Liver (tissue), 8 donors: ENCODE measurements at regions not wholly inside any gene's neighbourhood (a gene's known extent, or its start where the extent isn't known, plus 50 kb on each side); places are given as distances from the start of the nearest gene placed in this dataset.

Source experiments
- DNase-seq: peaks from one replicate; pipeline ENCODE4 v3.0.0-alpha.2; 2017; ENCODE audit warnings: low spot score
- H3K27ac ChIP-seq, 2 donors: one replicate each; pipeline ENCODE4 v1.7.0; 2013; ENCODE audit warnings: inconsistent platforms in 2 of 2, low read length in 2 of 2, control low read depth in 1 of 2, low read depth in 1 of 2, mild to moderate bottlenecking in 1 of 2
- H3K27me3 ChIP-seq, 4 donors: one replicate each; pipeline versions ENCODE4 v1.6.1 to v1.7.0; 2013; ENCODE audit warnings: low read length in 3 of 4, inconsistent platforms in 1 of 4, mild to moderate bottlenecking in 1 of 4, moderate library complexity in 1 of 4; ENCODE audit not compliant: control insufficient read depth in 4 of 4, insufficient read depth in 4 of 4
- H3K36me3 ChIP-seq, 4 donors: one replicate each; pipeline versions ENCODE4 v1.6.1 to v1.7.0; 2013; ENCODE audit warnings: low read length in 3 of 4, mild to moderate bottlenecking in 3 of 4, low read depth in 1 of 4, moderate library complexity in 1 of 4; ENCODE audit not compliant: control insufficient read depth in 4 of 4, insufficient read depth in 3 of 4
- H3K4me1 ChIP-seq, 4 donors: one replicate each; pipeline versions ENCODE4 v1.6.1 to v1.7.0; 2013; ENCODE audit warnings: low read length in 3 of 4, mild to moderate bottlenecking in 3 of 4, moderate library complexity in 1 of 4; ENCODE audit not compliant: control insufficient read depth in 4 of 4, insufficient read depth in 4 of 4
- H3K4me3 ChIP-seq, 3 donors: one replicate each; pipeline versions ENCODE4 v1.6.1 to v1.7.0; 2013; ENCODE audit warnings: low read length in 3 of 3, control low read depth in 1 of 3, low read depth in 1 of 3, mild to moderate bottlenecking in 1 of 3
- H3K9ac ChIP-seq, 2 donors: one replicate each; pipeline ENCODE4 v1.7.0; 2013; ENCODE audit warnings: low read length in 2 of 2, mild to moderate bottlenecking in 2 of 2, moderate library complexity in 2 of 2, control low read depth in 1 of 2, low read depth in 1 of 2
- H3K9me3 ChIP-seq, 4 donors: one replicate each; pipeline versions ENCODE4 v1.6.1 to v1.7.0; 2013; ENCODE audit warnings: low read length in 3 of 4; ENCODE audit not compliant: control insufficient read depth in 4 of 4
- FOXA1 ChIP-seq: IDR thresholded peaks from 2 replicates; pipeline ENCODE4 v1.6.1; 2016; ENCODE audit warnings: antibody characterized with exemption
- FOXA2 ChIP-seq: IDR thresholded peaks from 2 replicates; pipeline ENCODE4 v1.6.1; 2016; ENCODE audit warnings: antibody characterized with exemption
- GABPA ChIP-seq, 2 donors: IDR thresholded peaks in 1 of 2; conservative IDR thresholded peaks in 1 of 2; 2 replicates each; pipeline ENCODE4 v1.6.1; 2016; ENCODE audit warnings: antibody characterized with exemption in 2 of 2, mild to moderate bottlenecking in 1 of 2, moderate library complexity in 1 of 2
- HNF4A ChIP-seq, 2 donors: conservative IDR thresholded peaks; 2 replicates each; pipeline ENCODE4 v1.6.1; 2016; ENCODE audit warnings: antibody characterized with exemption in 2 of 2, mild to moderate bottlenecking in 2 of 2
- HNF4G ChIP-seq: IDR thresholded peaks from 2 replicates; pipeline ENCODE4 v1.6.1; 2016; ENCODE audit warnings: antibody characterized with exemption
- JUND ChIP-seq, 2 donors: IDR thresholded peaks; 2 replicates each; pipeline ENCODE4 v1.6.1; 2016; ENCODE audit warnings: antibody characterized with exemption in 2 of 2
- NR2F2 ChIP-seq: IDR thresholded peaks from 2 replicates; pipeline ENCODE4 v1.6.1; 2016; ENCODE audit warnings: antibody characterized with exemption
- RAD21 ChIP-seq, 2 donors: IDR thresholded peaks; 2 replicates each; pipeline ENCODE4 v1.6.1; 2016; ENCODE audit warnings: antibody characterized with exemption in 2 of 2, mild to moderate bottlenecking in 2 of 2
- RXRA ChIP-seq, 2 donors: IDR thresholded peaks; 2 replicates each; pipeline ENCODE4 v1.6.1; 2017 to 2018; ENCODE audit warnings: antibody characterized with exemption in 2 of 2, mild to moderate bottlenecking in 1 of 2
- SP1 ChIP-seq: IDR thresholded peaks from 2 replicates; pipeline ENCODE4 v1.6.1; 2018; ENCODE audit warnings: antibody characterized with exemption, mild to moderate bottlenecking
- TAF1 ChIP-seq: conservative IDR thresholded peaks from 2 replicates; pipeline ENCODE4 v1.6.1; 2016; ENCODE audit warnings: antibody characterized with exemption, mild to moderate bottlenecking
- YY1 ChIP-seq: IDR thresholded peaks from 2 replicates; pipeline ENCODE4 v1.6.1; 2016; ENCODE audit warnings: antibody characterized with exemption, mild to moderate bottlenecking
- WGBS: extraction: QIAGEN DNeasy Blood & Tissue Kit; methylation state at CpG from one replicate; pipeline ENCODE4 v1.1.7; 2013; 5-methylcytosine and 5-hydroxymethylcytosine counted together
- TF ChIP-seq, protein P1 (sequence below): IDR thresholded peaks from 2 replicates; pipeline ENCODE4 v1.6.1; 2016; ENCODE audit warnings: antibody characterized with exemption
- TF ChIP-seq, protein P2 (sequence below): IDR thresholded peaks from 2 replicates; pipeline ENCODE4 v1.6.1; 2016; ENCODE audit warnings: antibody characterized with exemption
- TF ChIP-seq, protein P3 (sequence below): IDR thresholded peaks from 2 replicates; pipeline ENCODE4 v1.6.1; 2016; ENCODE audit warnings: antibody characterized with exemption, mild to moderate bottlenecking
- TF ChIP-seq, protein P4 (sequence below): fragments of 150-350 bp; IDR thresholded peaks from 2 replicates; pipeline ENCODE4 v1.5.1; 2017; ENCODE audit warnings: improper control_type of control experiment, low read depth, low read length; ENCODE audit not compliant: missing input control
- TF ChIP-seq, protein P5 (sequence below): IDR thresholded peaks from 2 replicates; pipeline ENCODE4 v1.6.1; 2016; ENCODE audit warnings: antibody characterized with exemption
- donor health status: healthy.
- donor health status: healthy.
- donor health status: healthy.
- donor health status: healthy.
- donor health status: healthy.

DNA sequence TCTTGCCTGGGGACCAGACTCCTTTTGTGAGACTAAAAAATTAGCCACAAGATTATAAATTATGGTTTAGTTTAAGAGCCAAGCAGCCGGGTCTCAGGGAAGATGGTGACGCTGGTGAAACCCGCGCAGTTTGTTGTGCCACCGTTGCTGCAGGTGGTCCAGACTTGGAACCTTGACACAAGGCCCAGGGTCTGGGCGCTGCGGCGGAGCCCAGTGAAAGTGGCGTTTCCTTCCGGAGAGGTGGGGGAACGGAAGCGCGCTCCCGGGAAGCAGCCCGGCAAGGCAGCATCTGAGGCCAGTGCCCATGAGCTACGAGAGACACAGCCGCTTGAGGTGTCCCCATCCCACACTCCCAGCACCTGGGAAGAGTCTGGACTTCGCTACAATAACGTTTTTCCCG is 131.6 kb downstream of the SKIDA1 start:
- Histone ChIP-seq H3K4me3 (no peak overlapping the region), H3K9ac (no peak overlapping the region), H3K36me3 (no peaks in the 10 kb centered on the region), H3K4me1 (no peaks in the 10 kb centered on the region), H3K27ac (no peak overlapping the region), H3K9me3 (peaks cover 0 to 6% (median 1%) of the 10 kb centered on the region in 4 donors), H3K27me3 (no peaks in the 10 kb centered on the region)
- 93% methylated on average over 20 of the region's 20 CpGs for WGBS
- DNase-seq: no peak
- TF ChIP-seq, protein P1, sequence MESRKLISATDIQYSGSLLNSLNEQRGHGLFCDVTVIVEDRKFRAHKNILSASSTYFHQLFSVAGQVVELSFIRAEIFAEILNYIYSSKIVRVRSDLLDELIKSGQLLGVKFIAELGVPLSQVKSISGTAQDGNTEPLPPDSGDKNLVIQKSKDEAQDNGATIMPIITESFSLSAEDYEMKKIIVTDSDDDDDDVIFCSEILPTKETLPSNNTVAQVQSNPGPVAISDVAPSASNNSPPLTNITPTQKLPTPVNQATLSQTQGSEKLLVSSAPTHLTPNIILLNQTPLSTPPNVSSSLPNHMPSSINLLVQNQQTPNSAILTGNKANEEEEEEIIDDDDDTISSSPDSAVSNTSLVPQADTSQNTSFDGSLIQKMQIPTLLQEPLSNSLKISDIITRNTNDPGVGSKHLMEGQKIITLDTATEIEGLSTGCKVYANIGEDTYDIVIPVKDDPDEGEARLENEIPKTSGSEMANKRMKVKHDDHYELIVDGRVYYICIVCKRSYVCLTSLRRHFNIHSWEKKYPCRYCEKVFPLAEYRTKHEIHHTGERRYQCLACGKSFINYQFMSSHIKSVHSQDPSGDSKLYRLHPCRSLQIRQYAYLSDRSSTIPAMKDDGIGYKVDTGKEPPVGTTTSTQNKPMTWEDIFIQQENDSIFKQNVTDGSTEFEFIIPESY: no peak
- TF ChIP-seq, protein P2, sequence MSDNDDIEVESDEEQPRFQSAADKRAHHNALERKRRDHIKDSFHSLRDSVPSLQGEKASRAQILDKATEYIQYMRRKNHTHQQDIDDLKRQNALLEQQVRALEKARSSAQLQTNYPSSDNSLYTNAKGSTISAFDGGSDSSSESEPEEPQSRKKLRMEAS: no peak
- TF ChIP-seq, protein P3, sequence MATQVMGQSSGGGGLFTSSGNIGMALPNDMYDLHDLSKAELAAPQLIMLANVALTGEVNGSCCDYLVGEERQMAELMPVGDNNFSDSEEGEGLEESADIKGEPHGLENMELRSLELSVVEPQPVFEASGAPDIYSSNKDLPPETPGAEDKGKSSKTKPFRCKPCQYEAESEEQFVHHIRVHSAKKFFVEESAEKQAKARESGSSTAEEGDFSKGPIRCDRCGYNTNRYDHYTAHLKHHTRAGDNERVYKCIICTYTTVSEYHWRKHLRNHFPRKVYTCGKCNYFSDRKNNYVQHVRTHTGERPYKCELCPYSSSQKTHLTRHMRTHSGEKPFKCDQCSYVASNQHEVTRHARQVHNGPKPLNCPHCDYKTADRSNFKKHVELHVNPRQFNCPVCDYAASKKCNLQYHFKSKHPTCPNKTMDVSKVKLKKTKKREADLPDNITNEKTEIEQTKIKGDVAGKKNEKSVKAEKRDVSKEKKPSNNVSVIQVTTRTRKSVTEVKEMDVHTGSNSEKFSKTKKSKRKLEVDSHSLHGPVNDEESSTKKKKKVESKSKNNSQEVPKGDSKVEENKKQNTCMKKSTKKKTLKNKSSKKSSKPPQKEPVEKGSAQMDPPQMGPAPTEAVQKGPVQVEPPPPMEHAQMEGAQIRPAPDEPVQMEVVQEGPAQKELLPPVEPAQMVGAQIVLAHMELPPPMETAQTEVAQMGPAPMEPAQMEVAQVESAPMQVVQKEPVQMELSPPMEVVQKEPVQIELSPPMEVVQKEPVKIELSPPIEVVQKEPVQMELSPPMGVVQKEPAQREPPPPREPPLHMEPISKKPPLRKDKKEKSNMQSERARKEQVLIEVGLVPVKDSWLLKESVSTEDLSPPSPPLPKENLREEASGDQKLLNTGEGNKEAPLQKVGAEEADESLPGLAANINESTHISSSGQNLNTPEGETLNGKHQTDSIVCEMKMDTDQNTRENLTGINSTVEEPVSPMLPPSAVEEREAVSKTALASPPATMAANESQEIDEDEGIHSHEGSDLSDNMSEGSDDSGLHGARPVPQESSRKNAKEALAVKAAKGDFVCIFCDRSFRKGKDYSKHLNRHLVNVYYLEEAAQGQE: no peak
- TF ChIP-seq SP1 (no peak), TAF1 (no peak), NR2F2 (no peak), YY1 (no peak), GABPA (IDR thresholded peaks at IDR 0.05 in 1 of 2, conservative IDR thresholded peaks at IDR 0.05 in 1 of 2) (no peak), HNF4A (conservative IDR thresholded peaks at IDR 0.05) (no peak), RXRA (IDR thresholded peaks at IDR 0.05) (no peak), RAD21 (IDR thresholded peaks at IDR 0.05) (no peak), FOXA1 (no peak), FOXA2 (no peak)
- TF ChIP-seq, protein P4, sequence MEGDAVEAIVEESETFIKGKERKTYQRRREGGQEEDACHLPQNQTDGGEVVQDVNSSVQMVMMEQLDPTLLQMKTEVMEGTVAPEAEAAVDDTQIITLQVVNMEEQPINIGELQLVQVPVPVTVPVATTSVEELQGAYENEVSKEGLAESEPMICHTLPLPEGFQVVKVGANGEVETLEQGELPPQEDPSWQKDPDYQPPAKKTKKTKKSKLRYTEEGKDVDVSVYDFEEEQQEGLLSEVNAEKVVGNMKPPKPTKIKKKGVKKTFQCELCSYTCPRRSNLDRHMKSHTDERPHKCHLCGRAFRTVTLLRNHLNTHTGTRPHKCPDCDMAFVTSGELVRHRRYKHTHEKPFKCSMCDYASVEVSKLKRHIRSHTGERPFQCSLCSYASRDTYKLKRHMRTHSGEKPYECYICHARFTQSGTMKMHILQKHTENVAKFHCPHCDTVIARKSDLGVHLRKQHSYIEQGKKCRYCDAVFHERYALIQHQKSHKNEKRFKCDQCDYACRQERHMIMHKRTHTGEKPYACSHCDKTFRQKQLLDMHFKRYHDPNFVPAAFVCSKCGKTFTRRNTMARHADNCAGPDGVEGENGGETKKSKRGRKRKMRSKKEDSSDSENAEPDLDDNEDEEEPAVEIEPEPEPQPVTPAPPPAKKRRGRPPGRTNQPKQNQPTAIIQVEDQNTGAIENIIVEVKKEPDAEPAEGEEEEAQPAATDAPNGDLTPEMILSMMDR: no peak
- TF ChIP-seq, protein P5, sequence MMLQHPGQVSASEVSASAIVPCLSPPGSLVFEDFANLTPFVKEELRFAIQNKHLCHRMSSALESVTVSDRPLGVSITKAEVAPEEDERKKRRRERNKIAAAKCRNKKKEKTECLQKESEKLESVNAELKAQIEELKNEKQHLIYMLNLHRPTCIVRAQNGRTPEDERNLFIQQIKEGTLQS: no peak

DNA sequence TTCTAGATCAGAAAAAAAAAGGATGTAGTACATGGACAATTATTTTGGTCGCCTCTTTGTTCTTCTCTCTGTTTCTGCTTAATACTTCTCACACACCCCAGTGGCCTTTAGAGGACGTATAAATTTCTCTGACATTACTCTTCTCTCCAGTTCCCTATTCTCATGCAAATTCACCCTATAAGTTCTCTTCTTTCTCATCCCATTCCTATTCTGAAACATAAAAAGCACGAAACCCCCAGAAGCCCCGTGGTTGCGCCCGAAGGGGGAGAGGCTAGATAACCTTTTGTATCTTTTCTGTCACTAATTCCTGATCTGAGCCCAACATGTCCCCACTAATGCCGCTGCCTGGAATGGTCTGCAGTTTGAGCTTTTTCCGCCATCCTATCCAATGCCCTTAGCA is 136.9 kb downstream of the SKIDA1 start:
- no peak for DNase-seq
- no peaks in the 10 kb centered on the region for H3K27me3 ChIP-seq
- H3K9ac ChIP-seq: no peak overlapping the region
- H3K4me3 ChIP-seq: no peak overlapping the region
- H3K4me1 ChIP-seq: no peaks in the 10 kb centered on the region
- WGBS: 83% methylated on average over 8 of the region's 8 CpGs
- H3K9me3 ChIP-seq: no peaks in the 10 kb centered on the region
- no peak overlapping the region for H3K27ac ChIP-seq
- H3K36me3 ChIP-seq: no peaks in the 10 kb centered on the region
- TF ChIP-seq, protein P4: no peak
- TF ChIP-seq, protein P5: no peak
- TF ChIP-seq HNF4A (conservative IDR thresholded peaks at IDR 0.05) (no peak), TAF1 (no peak), SP1 (no peak), HNF4G (no peak), NR2F2 (no peak), JUND (IDR thresholded peaks at IDR 0.05) (no peak), RAD21 (IDR thresholded peaks at IDR 0.05) (no peak), FOXA1 (no peak), FOXA2 (no peak)
- TF ChIP-seq, protein P1: no peak
